Neural cell (in vitro differentiated cells): ENCODE measurements at regions not wholly inside any gene's neighbourhood (a gene's known extent, or its start where the extent isn't known, plus 50 kb on each side); places are given as distances from the start of the nearest gene placed in this dataset.

Source experiments
- H2AFZ ChIP-seq: fragments of 200-600, 300-800 bp; sonication (generic), shearing (Covaris generic); 2 replicates; pipeline ENCODE4 v1.6.0; 2014; ENCODE audit warnings: low read depth, mild to moderate bottlenecking, antibody characterized with exemption, low read length, moderate library complexity
- H3F3A ChIP-seq: fragments of 200-600 bp; shearing (Covaris generic); 2 replicates; pipeline ENCODE4 v1.6.1; 2016; ENCODE audit warnings: mild to moderate bottlenecking, moderate library complexity, mixed read lengths, antibody characterized with exemption, low read length; ENCODE audit not compliant: insufficient read depth, poor library complexity, severe bottlenecking
- H3K27ac ChIP-seq: fragments of 200-600, 300-800 bp; sonication (generic), shearing (Covaris generic); 2 replicates; pipeline ENCODE4 v1.5.1; 2014; ENCODE audit warnings: mild to moderate bottlenecking, low read length, moderate library complexity
- H3K27me3 ChIP-seq: fragments of 300-800, 200-600 bp; sonication (generic), shearing (Covaris generic); 2 replicates; pipeline ENCODE4 v1.6.0; 2014; ENCODE audit warnings: mild to moderate bottlenecking, low read depth, low read length, moderate library complexity; ENCODE audit not compliant: insufficient read depth
- H3K36me3 ChIP-seq: fragments of 300-800, 200-600 bp; sonication (generic), shearing (Covaris generic); 2 replicates; pipeline ENCODE4 v1.5.1; 2014; ENCODE audit warnings: mild to moderate bottlenecking, antibody characterized with exemption, low read length, moderate library complexity; ENCODE audit not compliant: insufficient read depth
- H3K4me2 ChIP-seq: fragments of 300-800, 200-600 bp; sonication (generic), shearing (Covaris generic); 2 replicates; pipeline ENCODE4 v1.6.0; 2014; ENCODE audit warnings: mild to moderate bottlenecking, low read length
- H3K4me3 ChIP-seq: fragments of 300-800, 200-600 bp; sonication (generic), shearing (Covaris generic); 2 replicates; pipeline ENCODE4 v1.5.1; 2014; ENCODE audit warnings: mild to moderate bottlenecking, low read length, moderate library complexity
- H3K79me2 ChIP-seq: fragments of 200-600 bp; shearing (Covaris generic); replicated peaks from 2 replicates; pipeline ENCODE4 v1.6.0; 2014; ENCODE audit warnings: mild to moderate bottlenecking, low read length, moderate library complexity; ENCODE audit not compliant: insufficient read depth
- H3K9ac ChIP-seq: fragments of 300-800, 200-600 bp; sonication (generic), shearing (Covaris generic); 2 replicates; pipeline ENCODE4 v1.6.1; 2016; ENCODE audit warnings: mild to moderate bottlenecking, low read length, mixed read lengths
- H3K9me2 ChIP-seq: fragments of 200-600 bp; shearing (Covaris generic); 2 replicates; pipeline ENCODE4 v1.6.1; 2016; ENCODE audit warnings: mild to moderate bottlenecking, low read length, mixed read lengths; ENCODE audit not compliant: insufficient read depth
- H3K9me3 ChIP-seq: fragments of 200-600, 300-800 bp; sonication (generic), shearing (Covaris generic); 2 replicates; pipeline ENCODE4 v1.6.1; 2016; ENCODE audit warnings: mild to moderate bottlenecking, mixed run types, low read length, moderate library complexity, mixed read lengths
- H4K20me1 ChIP-seq: fragments of 200-600 bp; shearing (Covaris generic); 2 replicates; pipeline ENCODE4 v1.6.1; 2016; ENCODE audit warnings: mild to moderate bottlenecking, mixed run types; ENCODE audit not compliant: insufficient read depth
- CTCF ChIP-seq: fragments of 450-650 bp; IDR thresholded peaks from 2 replicates; pipeline ENCODE4 v1.5.1; 2014; ENCODE audit warnings: antibody characterized with exemption, mild to moderate bottlenecking, moderate library complexity; ENCODE audit not compliant: poor library complexity, severe bottlenecking
- EP300 ChIP-seq: fragments of 450-650 bp; conservative IDR thresholded peaks from 2 replicates; pipeline ENCODE4 v1.6.1; 2014; ENCODE audit warnings: antibody characterized with exemption, mild to moderate bottlenecking, moderate library complexity; ENCODE audit not compliant: poor library complexity, severe bottlenecking
- EZH2 ChIP-seq: fragments of 200-600, 300-800 bp; shearing (Covaris generic), sonication (generic); IDR thresholded peaks from 2 replicates; pipeline ENCODE4 v1.6.1; 2014; ENCODE audit warnings: antibody characterized with exemption, low read length, borderline replicate concordance, mild to moderate bottlenecking; ENCODE audit not compliant: insufficient read depth, poor library complexity, severe bottlenecking
- MXI1 ChIP-seq: fragments of 450-650 bp; conservative IDR thresholded peaks from 2 replicates; pipeline ENCODE4 v1.6.1; 2014; ENCODE audit warnings: antibody characterized with exemption, mild to moderate bottlenecking; ENCODE audit not compliant: poor library complexity, severe bottlenecking
- POLR2AphosphoS5 ChIP-seq: IDR thresholded peaks from 2 replicates; pipeline ENCODE4 v1.6.1; 2012
- RAD21 ChIP-seq: fragments of 450-650 bp; conservative IDR thresholded peaks from 2 replicates; pipeline ENCODE4 v1.6.1; 2014; ENCODE audit warnings: antibody characterized with exemption, mild to moderate bottlenecking, moderate library complexity
- REST ChIP-seq: IDR thresholded peaks from 2 replicates; pipeline ENCODE4 v1.6.1; 2012; ENCODE audit warnings: borderline replicate concordance
- SMC3 ChIP-seq: fragments of 450-650 bp; conservative IDR thresholded peaks from 2 replicates; pipeline ENCODE4 v1.6.1; 2014; ENCODE audit warnings: antibody characterized with exemption, mild to moderate bottlenecking, moderate library complexity; ENCODE audit not compliant: poor library complexity
- TAF1 ChIP-seq: IDR thresholded peaks from 2 replicates; pipeline ENCODE4 v1.6.1; 2012; ENCODE audit warnings: low read depth

GRCh38 chrX:42017971-42018370 lies 94.6 kb upstream of the CASK start:
- Histone ChIP-seq H3K9me3 (no peaks in the 10 kb centered on the region), H3K27ac (no peak overlapping the region), H3K4me3 (no peak overlapping the region), H3K36me3 (no peaks in the 10 kb centered on the region), H2AFZ (no peak overlapping the region), H3K9ac (no peak overlapping the region), H4K20me1 (no peaks in the 10 kb centered on the region), H3F3A (no peaks in the 10 kb centered on the region), H3K79me2 (no peaks in the 10 kb centered on the region), H3K27me3 (no peaks in the 10 kb centered on the region), H3K9me2 (no peaks in the 10 kb centered on the region), H3K4me2 (no peak overlapping the region)
- no peak for TF ChIP-seq TAF1
- TF ChIP-seq RAD21: no peak
- no peak for TF ChIP-seq POLR2AphosphoS5

- H4K20me1 ChIP-seq: no peaks in the 10 kb centered on the region
- H3K9me3 ChIP-seq: no peaks in the 10 kb centered on the region
- H3K27ac ChIP-seq: no peak overlapping the region
- no peaks in the 10 kb centered on the region for H3K36me3 ChIP-seq
- no peaks in the 10 kb centered on the region for H3K27me3 ChIP-seq
- H3K79me2 ChIP-seq: no peaks in the 10 kb centered on the region
- no peak overlapping the region for H3K4me3 ChIP-seq
- no peak for TF ChIP-seq REST
- no peak for TF ChIP-seq SMC3
- TF ChIP-seq RAD21: no peak
- TF ChIP-seq TAF1: no peak
- no peak for TF ChIP-seq EZH2
- TF ChIP-seq POLR2AphosphoS5: no peak
- no peak for TF ChIP-seq MXI1
- no peak for TF ChIP-seq EP300
- TF ChIP-seq CTCF: no peak
- no peak overlapping the region for H3K9ac ChIP-seq
- no peak overlapping the region for H3K4me2 ChIP-seq
- no peaks in the 10 kb centered on the region for H3K9me2 ChIP-seq
- H2AFZ ChIP-seq: no peak overlapping the region
- no peaks in the 10 kb centered on the region for H3F3A ChIP-seq
Observed at GRCh38 chrX:42000836-42001235, 77.5 kb upstream of the CASK start.

DNA sequence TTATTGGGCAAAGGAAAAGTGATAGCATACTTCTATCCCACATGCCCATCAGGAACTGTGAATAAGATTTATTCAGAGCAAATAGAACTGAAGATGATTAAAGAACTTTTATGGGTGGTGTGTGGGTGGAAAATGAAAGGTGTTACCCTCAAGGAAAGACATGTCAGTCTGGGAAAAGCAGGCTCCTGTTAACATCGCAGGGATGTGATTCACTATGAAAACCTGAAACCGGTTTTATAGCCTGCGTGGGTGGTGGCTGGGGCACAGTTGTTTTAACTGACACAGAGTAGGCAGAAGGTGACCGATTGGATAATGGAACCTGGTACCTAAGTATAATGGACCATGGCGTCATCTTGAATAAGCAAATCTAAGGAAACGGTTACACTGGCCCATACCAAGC lies 61.3 kb upstream of the CASK start:
- no peaks in the 10 kb centered on the region for H3F3A ChIP-seq
- no peaks in the 10 kb centered on the region for H3K9me3 ChIP-seq
- no peak overlapping the region for H3K9ac ChIP-seq
- H3K79me2 ChIP-seq: no peaks in the 10 kb centered on the region
- H3K27me3 ChIP-seq: no peaks in the 10 kb centered on the region
- no peak overlapping the region for H3K27ac ChIP-seq
- no peaks in the 10 kb centered on the region for H4K20me1 ChIP-seq
- H3K9me2 ChIP-seq: no peaks in the 10 kb centered on the region
- H3K4me3 ChIP-seq: no peak overlapping the region
- H3K36me3 ChIP-seq: no peaks in the 10 kb centered on the region
- H2AFZ ChIP-seq: no peak overlapping the region
- no peak overlapping the region for H3K4me2 ChIP-seq
- TF ChIP-seq REST (no peak), CTCF (no peak), EP300 (no peak), SMC3 (no peak), POLR2AphosphoS5 (no peak), TAF1 (no peak), EZH2 (no peak), MXI1 (no peak), RAD21 (no peak)
